Kidney capillary endothelial cell (primary cell): ENCODE measurements at regions not wholly inside any gene's neighbourhood (a gene's known extent, or its start where the extent isn't known, plus 50 kb on each side); places are given as distances from the start of the nearest gene placed in this dataset.

Experiments used
- DNase-seq: peaks from one replicate; pipeline ENCODE4 v3.0.0-alpha.2; 2018; ENCODE audit warnings: low spot score

DNA sequence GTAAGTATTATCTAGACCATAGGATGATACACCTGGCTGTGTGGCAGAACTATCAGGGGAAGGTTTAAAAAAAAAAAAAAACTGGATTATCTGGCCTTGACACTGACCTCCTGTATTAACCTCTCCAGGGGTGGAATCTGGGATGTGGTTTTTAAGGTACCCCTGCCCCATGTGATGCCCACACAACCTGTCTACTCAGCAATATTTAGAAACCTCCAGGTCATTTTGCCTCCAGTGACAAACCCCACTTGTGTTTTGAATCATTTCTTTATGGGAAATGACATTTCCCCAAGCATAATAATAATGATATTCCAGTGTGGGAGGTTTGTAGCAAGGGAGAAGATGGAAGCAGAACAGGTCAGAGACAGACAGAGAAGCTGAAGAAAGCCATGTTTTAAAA is 179.1 kb downstream of the RSL24D1 start:
- DNase-seq = no peak

DNA sequence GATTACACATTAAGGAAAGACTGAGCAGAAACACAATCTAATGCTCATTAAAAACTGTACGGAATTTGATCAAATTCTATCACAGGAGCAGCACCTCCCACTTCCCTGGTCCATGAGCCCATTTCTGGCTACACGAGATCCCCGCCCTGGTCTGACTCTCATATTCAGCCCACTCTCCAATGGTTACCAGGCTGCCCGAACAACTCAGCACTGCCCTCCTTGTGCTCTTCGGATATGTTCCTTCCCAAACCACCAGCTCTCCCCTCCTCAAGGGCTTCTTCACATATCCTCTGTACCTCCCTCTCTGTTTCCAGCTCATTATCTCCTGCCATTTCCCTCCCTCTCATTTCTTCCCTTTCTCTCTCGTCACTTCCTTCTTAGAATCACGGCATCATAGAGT is 180.5 kb downstream of the RSL24D1 start:
- no peak for DNase-seq

DNA sequence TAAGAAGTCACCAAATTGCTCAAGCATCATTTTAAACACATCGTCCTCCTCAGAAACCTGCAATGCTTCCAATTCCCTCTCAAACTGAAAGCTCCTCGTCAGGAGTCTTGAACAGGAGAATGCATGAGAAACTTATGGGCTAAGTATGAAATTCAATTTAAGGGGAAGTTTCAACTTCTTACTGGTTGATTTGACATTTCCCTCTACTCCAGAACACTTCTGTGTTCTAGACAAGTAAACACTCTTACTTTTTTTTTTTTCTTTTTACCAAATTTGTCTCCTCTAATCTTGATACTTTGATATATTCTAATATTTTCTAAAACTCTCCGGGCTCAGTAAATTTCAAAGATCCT is 181.7 kb downstream of the RSL24D1 start:
- no peak for DNase-seq

DNA sequence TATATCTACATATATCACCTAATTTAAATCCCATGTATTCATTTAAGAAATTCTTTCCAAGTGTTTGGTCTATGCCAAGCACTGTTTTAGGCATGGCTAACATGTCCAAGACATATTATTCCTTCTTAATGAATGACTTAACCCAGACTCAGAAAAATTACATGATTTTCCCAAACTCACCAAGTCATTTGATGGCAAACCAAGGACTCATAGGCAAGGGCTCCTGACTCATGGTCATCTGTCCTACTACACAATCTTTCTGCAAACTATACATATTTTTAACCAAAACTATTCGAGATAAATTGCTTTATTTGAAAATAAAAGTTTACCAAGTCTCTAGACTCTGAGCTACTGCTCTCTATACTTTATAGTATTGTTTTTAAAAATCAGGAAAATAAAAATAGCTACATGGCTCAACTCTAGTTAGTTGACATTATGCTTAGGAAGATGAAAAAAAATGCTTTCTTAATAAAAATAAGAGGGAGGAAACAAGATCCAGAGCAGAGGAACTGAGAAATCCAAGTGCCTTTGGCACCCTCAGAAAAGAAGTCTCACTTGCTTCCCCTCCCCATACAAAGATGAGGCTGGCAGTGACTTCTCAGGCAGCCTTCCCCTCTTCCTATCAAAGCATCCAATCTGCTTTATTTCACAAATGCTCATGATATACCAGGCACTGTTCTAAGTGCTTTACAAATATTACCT is 182.2 kb downstream of the RSL24D1 start:
- DNase-seq = no peak

DNA sequence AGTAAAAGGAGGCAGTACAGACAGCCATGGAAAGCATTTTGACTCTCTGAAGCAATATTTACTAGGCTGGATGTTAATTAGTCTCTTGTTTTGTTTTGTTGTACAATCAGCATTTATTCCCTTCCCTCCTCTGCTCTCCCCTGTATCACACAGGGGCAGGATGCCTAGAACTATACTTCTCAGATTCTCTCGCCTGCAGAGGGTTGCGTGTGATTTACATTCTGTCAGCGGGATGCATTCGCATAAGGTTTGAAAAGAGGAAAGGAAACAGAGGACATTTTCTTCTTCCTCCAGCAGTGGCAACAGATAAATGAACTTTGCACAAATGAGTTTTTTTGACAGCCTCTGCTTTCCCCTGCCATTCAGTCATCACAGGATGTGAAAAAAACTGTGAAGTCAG is 188.3 kb downstream of the RSL24D1 start:
- DNase-seq = no peak

DNA sequence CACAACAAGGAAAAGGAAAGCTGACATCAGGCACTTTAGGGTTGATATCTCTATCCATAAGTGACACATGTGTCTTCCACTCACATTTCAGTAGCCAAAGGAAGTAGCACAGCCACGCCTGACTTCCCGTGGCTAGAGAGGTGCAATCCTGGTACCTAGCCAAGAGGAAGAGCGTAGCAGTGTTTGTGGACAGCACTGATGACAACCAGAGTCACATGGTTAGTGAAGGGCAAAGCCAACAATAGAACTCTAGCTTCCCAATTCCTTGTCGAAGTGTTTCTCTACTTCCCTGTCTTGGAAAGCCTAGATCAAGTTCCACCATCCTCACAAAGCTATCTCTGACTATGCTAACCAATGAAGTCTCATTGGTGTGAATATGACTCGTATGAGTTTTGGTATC is 189.2 kb downstream of the RSL24D1 start:
- no peak for DNase-seq

DNA sequence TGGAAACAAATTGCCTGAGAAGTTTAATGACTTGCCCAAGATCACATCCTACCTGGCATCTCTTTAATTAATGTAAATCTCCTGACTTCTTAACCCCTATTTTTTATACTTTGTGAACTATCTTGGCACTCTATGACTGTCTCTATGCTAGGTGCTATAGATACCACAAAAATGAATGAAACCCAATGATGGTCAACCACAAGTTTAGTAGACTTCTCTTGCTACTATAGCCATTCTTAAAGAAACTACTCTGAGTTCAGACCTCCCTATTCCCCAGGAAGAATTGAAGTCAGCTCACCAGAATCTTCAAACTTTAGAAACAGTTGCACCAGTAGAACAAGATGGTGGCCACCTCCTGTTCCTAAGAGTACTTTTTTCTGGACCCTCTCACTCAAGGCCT is 191.1 kb downstream of the RSL24D1 start:
- no peak for DNase-seq

DNA sequence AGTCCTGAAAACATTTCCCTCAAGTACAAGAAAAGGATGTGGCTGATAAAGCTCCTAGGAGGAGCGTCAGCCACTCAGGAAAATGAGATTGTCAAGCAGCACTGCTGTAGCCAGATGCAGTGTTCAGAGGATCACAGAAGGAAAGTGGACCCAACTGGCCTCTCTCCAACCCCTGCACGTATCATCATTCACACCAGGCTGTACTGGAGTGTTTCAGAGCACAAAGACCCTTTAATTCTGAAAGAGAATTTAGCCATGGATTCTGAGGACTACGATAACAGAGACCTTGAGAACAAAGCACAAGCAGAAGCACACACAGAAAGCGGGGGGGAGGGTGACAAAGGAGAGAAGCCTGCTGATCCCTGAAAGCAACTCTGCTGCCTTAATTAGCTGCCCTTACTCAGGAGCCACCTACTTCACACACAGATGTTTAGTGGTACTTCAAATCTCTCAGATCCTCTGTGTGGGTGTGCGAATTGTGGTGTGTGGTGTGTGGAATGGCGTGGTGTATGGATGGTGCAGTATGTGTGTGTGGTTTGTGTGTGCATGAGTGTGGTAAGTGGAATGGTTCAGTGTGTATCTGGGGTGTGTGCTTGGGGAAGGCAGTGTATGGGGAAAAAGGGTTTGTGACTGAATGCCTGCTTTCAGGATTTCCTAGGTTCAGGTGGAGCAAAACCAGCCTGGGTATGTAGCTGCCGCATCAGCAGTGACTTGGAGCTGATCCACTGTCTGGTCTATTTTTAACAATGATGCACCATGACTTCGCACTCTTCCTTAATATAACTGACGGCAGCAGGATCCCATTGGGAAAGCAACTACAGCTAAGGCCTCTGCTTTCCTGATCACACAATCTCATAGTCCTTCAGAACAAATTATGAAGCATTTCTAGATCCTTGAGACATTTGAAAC is 192.5 kb downstream of the RSL24D1 start:
- no peak for DNase-seq

DNA sequence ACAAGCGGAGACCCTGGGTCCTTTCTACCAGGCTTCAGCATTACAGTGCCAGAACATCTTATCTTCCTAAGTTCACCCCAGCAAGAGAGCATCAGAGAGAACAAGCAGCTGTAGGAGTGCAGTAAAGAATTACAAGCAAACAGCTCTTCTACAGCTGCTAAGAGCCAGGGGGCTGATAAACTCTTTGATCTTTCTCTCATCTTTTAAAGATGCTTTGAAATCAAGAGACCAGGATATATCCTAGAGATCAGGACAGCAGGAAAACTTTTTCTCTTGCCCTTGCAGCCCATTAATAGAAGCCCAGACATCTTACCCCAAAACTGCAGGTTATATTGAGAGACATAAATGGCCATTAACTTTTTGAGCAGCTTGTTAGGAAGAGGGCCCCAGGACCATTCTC is 198.1 kb downstream of the RSL24D1 start:
- no peak for DNase-seq

DNA sequence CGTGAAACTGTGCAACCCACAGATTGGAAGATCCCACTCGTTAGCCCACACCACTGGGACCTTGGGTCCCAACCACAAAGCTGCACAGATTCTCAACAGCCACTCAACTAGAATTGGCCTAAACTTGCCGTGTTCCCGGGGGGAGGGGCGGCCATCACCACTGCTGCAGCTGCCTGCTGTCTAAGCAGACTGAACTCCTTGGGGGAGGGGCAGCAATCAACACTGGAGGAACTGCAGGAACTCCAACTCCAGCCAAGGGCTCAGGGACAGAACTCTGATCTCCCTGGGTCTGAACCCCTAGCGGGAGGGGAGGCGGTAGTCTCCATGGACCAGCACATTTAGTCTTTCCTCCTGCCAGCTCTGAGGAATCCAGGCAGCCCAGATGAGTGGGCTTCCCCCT is 205.9 kb downstream of the RSL24D1 start:
- DNase-seq = no peak

DNA sequence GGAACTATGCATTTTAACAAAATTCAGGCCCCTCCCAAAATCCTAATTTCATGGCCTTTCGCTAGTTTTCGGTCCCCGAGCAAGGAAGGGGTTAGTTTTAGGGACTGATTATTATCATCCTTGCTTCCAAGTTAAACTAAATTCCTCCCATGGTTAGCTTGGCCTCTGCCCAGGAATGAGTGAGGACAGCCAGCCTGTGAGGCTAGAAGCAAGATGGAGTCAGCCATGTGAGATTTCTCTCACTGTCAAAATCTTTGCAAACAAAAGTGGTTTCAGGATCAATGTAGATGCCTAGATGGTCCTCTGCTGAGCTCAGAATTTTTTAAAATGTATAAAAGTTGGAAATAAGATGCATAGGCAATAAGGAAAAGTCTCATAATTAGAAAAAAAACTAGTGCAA is 208.9 kb downstream of the RSL24D1 start:
- no peak for DNase-seq

DNA sequence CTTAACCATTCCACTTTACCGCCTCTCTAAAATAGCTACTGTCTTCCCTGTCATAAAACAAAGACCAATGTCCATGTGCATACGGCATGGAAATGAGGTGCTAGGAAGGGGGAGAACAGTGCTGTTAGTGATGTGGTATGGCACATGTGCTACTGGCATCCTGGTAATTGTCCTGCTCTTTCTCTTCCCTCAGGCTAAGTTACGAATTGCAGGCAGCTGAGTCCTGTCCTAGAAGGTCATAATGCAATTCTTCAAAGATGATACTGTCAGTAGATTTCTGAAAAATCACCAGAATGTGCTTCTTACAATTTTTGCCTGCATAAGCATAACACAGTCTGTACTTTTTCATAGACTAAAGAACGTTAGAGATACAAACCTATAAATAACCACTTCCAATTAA is 216.8 kb downstream of the RSL24D1 start:
- DNase-seq = no peak

DNA sequence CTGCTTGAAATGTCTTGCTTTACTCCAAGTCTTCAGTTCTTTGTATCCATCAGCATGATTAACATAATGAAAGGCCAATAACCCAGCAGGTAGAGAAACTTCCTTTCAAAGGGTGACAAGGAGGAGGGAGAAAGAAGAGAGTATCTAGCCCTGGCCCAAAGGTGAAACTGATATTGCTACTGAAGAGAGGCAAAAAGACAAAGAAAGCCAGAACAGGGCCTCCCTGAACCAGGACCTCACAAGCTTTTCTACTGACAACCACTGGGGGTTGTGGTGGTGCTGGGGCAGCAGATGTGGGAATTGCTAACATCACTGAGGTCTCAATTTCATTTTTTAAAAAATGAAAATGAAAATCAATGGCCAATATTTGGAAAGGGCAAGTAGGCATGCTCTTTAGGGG is 234.1 kb downstream of the RSL24D1 start:
- DNase-seq = no peak

DNA sequence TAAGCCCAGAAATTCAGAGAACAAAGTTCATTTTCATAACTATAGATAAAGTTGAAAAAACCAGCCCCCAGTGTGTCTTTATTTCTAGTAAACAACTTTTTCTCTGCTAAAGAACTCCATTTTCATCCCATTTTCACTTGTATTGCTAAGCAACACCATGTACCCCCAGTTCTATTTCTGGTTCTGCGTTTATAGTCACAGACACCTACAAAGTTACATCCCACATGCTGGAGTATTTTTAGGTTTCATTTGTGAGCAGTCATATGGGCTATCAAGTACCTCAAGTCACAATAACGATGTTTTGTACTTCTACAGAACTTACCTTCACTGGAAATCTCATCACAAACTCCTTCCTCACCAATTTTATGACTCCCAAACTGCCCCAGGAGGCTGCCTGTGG is 236.5 kb downstream of the RSL24D1 start:
- no peak for DNase-seq

DNA sequence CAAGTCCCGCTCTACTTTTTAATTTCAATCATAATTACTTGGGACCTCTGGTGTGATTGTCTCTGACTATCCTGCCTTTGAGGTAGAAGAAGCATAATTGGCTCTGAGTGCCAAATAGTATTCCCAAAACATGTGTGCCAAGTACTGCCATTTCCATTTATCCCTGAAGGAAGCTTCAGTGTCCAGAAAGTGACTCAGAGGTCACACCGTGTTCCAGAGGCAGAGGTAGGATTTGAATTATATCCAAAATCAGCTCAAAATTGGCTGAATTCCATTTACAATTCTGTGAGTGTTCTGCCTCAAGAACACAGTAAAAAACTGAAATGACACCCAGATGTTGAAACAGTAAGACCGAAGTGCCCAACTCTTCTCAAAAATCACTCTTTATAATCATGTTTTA is 255.3 kb downstream of the RSL24D1 start:
- no peak for DNase-seq

DNA sequence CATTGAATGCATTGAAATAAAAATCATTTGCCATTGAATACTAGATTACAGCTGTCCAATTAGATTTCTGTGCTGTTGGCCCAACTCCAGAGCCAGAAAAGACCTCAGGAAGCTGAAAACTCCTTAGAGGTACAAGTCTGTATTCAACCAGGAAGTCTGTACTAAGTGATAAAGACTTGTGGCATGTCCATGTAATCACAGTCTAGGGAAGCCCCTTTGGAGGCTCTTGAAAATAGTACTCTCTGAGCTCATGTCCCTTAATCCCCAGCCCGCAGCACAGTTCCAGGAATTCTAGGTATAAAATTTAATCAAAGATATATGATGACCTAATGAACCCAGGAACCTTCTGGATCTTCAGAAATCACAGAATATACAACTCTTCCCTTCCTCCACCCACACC is 279.4 kb downstream of the RSL24D1 start:
- no peak for DNase-seq

DNA sequence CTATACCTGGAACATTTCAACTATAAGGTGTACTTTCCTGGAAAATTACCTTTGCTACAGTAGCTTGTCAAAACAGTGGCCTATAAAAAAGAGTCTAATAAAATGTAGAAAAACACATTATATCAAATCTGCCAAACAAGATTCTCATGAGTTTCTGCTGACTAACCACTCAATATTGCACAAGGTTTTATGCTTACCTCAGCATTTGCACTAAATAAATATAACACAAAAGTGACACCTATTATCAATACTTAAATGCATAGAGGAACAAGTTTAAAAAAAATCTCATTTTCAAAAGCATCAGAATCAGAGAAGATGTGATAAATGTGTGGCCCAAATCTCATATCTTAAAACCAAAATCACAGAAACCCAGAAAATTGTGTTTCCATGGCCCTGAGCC is 281.4 kb downstream of the RSL24D1 start:
- DNase-seq = no peak

DNA sequence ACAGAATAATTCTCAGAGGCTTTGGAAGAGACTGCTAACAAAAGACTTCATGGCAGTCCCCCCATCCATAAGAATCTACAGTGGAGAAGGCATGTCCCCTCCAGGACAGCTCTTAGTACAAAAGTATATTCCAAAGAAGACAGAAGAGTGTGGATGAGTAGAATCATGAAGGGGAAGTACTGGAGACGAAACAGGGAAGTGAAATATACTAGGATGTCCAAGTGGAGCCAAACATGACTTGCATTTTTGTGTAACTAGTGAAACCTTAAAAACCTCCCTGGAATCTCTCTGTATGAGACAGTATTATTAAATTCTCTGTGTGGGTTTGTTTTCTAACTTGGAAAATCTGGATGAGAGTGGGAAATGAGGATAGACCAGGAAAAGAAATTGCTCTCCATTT is 312.4 kb downstream of the RSL24D1 start:
- DNase-seq = no peak

DNA sequence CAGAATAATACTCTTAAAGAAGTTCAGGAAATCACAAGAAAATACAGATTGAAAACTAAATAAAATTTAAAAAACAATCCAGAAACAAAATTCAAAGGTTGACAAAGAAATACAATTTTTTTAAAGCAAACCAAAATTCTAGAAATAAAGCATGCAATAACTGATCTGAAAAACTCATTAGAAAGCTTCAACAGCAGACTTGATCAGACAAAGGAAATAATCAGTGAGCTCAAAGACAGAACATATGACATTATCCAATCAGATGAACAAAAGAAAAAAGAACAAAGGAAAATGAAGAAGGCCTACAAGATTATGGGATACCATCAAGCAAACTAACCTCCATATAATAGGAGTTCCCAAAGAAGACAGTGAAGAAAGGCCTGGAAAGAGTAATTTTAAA is 336.8 kb downstream of the RSL24D1 start:
- DNase-seq = no peak

DNA sequence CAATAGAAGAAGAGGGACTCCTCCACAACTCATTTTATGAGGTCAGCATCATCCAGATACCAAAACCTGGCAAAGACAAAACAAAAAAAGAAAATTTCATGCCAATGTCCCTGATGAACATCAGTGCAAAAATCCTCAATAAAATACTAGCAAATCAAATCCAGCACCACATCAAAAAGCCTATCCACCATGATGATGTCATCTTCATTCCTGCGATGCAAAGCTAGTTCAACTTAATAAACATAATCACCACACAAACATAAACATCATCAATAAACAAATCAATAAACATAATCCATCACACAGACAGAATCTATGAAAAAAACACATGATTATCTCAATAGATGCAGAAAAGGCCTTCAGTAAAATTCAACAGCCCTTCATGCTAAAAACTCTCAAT is 342.1 kb downstream of the RSL24D1 start:
- DNase-seq = no peak

DNA sequence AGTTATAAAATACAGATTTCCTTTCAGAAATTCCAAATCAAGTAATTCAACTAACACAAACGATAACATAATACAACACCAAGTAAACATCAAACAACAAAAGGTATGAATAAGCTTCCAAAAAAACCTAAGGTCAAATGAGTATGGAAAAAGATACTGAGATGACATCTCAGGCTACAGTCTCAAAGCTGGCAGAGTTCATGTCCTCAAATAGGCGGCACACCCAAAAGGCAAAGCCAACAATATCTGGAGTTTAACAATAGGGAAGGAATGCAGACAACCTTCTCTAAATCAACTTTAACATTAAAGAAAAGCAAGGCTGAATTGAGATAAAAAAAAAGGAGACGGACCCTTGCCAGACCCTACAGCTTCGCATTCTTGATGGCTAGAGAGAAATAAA is 346.6 kb downstream of the RSL24D1 start:
- no peak for DNase-seq

DNA sequence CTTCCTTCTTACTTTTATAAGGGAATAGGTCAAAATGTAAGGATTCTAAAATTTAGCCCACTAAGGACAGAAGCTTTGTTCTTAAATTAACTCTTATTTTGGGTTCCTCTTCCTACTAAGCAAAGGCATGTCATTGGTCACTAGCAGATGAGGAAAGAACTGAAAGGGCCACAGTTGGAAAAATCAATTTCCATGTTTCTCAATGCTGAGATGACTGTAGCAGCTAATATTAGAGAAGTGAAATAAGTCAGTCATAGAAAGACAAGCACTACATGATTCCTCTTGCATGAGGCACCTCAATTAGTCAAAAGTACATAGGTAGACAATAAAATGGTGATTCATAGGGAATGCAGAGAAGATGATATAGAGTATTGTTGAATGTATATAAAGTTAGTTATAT is 353.7 kb downstream of the RSL24D1 start:
- DNase-seq = no peak

DNA sequence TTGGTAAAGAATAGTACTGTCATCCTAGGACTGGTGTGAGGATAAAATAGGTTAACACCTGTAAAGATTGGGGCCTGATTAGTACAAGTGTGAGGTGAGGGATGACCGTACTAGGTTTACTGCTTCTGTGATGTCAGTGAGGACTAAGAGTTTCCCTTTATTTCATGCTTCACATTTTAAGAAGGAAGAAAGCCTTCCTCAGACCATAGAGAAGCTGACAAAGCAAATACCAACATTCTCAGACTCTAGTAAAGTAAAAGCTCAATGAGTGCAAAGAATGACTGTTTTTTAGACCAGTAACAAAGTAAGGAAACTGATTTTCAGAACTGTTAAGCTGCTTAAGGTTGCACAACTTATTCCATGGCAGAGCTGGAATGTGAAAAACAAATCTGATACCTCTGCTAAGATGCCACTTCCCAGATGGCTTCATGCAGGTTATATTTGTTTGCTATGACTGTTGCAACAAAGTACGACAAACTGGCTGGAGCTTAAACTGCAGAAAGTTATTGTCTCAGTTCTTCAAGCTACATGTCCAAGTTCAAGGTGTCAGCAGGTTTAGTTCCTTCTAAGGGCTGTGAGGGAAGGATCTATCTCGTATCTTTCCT is 354.9 kb downstream of the RSL24D1 start:
- no peak for DNase-seq
